Suppressor macrophage treated with lipopolysaccharide for 4 hours (primary cell): ENCODE measurements at regions not wholly inside any gene's neighbourhood (a gene's known extent, or its start where the extent isn't known, plus 50 kb on each side); places are given as distances from the start of the nearest gene placed in this dataset.
"Not testable (repeated sequence)": the region's sequence is repeated elsewhere in the genome, so short reads cannot be mapped to it uniquely, and the experiment has no call there.

Experiments
- DNase-seq: peaks from one replicate; pipeline ENCODE4 v3.0.0-alpha.2; 2020

DNA sequence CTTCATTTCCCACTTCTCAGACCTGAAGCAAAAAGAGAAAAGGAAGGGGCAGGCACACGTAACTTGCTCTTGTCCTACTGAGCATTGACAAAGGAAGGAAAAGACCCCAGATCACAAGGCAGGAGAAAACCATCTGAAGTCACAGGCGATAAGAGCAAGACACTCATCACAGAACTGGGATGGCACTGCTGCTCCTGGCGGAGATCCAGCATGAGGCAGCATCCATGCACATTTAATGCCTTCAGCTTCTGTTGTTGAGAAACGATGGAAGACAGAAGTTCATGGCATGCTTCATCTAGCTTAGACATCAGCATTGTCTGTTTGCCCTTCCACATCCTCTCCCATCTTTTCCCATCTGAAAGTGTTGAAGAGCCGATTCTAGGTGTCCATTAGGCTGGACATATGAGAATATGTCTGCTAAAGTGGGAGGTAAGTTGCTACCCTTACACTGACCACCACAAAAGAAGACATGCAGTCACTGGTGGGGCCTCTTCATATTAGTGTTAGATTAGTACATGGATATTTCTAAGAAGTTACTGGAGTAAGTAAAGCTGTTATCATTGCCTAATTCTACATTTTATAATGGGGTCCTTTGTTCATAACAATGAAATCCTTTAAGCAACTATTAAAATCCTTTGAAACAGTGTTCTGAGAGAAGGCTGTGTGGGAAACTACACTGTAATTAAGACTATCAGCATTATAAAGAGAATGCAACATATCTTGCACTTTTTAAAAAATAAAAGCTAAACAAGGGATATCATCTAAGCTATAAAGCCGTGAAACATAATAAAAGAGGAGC lies 618.5 kb downstream of the C6orf118 start:
- DNase-seq: no peak

DNA sequence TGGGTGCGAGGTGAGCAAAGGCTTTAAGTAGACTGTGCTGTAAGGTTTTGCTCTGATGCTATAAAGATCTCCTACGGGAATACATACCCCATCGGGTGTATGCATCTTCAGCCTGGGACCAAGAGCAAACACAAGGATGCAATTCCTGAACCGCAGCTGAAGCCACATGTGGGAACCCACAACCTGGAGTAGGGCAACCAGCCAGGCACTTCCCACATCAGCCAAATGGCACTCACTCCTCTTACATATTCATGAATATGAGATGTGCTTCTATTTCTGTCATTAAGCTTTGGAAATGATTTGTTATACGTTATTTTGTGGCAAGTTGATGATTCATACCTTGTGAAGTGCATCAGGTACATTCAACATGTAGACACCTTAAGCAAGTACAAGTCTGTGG lies 619.2 kb downstream of the C6orf118 start:
- DNase-seq: no peak

DNA sequence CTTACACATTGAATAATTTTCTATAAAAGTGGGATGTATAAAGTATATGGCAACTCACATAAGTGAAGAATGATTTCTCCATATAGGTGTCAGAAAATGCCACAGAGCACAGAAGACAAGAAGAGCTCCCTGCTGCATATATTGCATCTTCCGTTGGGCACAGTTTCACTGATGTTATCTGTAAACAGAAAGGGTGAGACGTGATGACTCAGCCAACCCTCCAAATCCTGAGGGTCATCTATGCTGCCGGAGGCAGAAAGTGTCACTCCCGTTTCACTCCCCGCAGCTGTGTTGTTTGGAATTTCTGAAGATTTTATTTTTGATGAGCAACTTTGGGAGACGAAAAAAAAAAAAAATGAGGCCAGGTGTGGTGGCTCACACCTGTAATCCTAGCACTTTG lies 644.1 kb downstream of the C6orf118 start:
- DNase-seq: no peak

DNA sequence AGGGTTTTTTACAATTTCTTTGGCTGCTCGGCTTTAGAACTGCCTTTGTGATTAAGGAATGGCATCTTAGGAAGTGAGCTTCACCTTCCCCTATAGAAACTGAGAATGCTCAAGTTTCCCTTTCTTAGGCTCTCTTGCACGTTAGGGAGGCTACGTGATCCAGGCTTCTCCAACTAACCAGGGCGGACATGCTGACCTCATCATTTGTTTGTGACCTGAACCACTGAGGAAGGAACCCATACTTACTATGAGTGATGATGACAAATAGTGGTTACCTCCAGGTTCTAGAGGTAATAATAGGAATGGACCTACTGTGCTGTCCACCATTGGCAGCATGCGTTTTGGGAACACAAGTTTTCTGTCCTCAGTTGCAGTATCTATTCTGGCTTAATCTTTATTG lies 645.8 kb downstream of the C6orf118 start:
- DNase-seq: no peak

DNA sequence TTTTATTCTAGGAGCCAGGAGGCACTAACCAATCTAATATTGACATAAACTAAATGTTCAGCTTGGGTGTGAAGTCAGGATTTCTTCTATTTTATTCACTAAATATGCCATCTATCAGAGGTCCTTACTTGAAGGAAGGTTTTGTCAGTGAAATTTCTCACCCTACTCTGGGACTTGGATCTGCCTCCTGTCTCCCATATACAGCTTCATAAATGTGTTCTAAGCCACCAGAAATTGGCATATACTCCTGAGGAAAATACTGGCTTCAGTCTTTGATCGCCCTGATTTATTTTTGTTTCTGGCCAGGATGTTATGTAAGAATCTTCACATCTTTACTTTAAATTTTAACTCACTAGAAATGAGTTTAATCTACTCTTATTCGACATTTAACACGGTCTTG lies 647.7 kb downstream of the C6orf118 start:
- DNase-seq: no peak

DNA sequence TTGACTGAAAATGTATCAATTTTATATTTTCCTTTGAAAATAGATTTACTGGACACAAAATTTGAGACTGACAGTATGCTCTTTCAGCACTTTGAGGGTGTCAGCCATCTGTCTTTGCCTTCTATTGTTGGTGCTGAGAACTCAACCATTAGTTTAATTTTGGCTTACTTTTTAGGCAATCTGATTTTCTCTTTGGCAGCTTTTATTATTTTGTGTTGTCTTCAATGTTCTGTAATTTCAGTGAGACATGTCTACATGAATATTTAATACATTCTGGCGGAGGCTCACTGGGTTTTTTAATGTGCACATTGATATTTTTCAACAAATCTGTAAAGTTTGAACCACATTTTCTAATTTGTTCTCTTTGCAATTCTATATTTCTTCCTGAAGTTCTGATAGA lies 648.6 kb downstream of the C6orf118 start:
- DNase-seq: no peak

DNA sequence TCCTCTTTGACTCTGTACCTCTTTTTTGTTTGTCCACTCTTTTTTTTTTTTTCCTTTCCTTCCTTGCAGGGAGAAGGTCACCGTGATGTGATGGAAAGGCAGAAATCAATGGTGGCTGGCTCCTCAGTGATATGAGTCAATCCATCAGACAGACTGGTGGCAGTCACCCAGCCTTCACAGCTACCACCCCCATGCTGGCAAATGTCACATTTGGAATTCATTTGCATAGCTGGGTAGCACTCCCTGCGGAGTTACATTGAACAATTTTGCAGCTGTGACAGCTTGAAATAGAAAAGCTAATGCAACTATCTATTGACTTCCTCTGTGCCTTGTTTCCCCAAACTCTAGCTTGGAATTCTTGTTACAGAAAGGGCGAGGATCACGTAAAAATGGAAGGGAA lies 668.4 kb downstream of the C6orf118 start:
- no peak for DNase-seq

DNA sequence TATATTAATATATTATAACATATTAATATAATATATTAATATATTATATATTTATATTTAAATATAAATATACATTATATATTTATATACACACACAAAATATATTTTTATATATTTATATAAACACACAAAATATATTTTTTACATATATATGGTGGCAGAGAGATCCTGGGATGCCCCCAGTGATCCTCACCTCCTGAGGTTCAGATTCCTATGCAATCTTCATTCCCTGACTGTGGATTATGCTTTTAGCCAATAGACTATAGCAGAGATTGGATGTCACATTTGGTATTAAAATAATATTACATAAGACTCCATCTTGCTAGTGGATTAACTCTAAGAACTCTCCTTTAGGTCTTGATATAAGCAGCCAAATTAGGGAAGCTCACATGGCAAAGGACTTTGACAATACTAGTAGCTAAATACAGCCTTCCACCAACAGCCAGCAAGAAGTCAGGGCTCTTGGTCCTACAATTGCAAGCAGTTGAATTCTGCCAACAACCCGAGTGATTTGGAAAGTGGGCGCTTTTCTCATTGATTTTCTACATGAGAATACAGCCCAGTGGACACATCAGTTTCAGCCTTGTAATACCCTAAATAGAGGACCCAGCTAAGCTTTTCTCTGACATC lies 681.0 kb downstream of the C6orf118 start:
- DNase-seq: no peak

DNA sequence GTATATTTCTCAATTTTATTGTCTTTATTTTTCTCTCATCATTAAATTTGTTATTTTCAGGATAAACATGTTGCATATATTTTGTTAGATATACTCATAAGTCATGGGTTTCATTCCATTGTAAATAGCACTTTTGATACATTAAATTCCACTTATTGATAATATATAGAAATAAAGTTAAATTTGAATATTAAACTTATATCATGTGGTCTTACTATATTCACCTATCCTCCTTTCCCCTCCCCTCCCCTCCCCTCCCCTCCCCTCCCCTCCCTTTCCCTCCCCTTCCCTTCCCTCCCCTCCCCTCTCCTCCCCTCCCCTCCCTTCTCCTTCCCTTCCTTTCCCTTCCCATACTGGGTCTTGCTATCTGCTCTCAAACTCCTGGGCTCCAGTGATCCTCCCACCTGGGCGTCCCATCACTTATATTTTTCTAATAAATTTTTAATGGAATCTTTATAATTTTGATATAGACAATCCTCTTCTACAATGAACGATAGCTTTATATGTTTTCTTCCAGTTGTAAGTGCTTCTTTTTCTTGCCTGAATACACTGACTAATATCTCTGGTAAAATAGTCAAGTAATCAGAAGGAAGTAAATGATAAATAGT lies 692.4 kb downstream of the C6orf118 start:
- no peak for DNase-seq

DNA sequence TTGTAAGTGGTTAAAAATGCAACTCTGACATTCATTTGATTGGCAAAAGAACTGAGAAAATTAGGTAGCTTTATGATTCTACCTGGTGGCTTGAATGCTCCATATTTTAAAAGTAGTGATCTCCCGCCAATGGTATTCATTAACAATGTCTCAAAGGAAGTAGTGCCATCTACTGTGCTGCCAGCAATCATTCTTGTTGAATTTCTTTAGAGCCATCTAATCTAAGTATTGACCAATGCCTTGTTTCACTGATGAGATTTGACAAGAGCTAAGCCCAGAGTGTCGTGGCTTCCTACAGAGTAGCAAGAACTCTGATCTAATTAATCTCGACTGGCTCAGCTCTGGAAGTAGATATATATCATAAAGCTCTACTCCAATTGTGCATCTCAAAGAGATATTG lies 696.7 kb downstream of the C6orf118 start:
- DNase-seq: no peak

DNA sequence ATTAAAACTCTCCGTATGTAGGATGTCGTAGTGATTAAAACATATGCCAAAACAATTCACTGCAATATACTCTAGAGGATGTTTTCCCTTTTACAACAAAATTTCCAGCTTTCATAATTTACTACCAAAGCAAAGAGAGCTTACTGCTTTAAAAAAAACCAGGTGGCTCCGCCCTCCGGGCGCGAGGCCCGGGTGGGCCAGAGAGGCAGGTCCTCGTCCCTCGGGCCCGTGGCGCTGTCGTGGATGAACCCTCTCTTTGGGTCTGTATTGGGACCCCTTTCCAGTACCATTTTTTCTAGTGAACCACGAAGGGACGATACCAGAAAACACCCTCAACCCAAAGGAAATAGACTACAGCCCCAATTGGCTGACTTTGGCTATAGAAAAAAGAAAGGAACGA lies 698.5 kb downstream of the C6orf118 start:
- DNase-seq: not testable (repeated sequence)

DNA sequence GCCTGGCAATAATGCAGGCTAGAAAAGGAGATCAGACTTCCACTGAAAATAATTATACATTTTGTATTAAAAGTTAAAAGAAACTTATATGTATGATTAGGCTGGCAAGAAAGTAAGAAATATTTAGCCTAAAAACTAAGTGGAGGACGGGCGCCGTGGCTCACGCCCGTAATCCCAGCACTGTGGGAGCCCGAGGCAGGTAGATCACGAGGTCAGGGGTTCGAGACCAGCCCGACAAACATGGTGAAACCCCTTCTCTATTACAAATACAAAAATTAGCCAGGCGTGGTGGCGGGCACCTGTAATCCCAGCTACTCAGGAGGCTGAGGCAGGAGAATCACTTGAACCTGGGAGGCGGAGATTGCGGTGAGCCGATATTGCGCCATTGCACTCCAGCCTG lies 707.0 kb downstream of the C6orf118 start:
- DNase-seq: not testable (repeated sequence)

DNA sequence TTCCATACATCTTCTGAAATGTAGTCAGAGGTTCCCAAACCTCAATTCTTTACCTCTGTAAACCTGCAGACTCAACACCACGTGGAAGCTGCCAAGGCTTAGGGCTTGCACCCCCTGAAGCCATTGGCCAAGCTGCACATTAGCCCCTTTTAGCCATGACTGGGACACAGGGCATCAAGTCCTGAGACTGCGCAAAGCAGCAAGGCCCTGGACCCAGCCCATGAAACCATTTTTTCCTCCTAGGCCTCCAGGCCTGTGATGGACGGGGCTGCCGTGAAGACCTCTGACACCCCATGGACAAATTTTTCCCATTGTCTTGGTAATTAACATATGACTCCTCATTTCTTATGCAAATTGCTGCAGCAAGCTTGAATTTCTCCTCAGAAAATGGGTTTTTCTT lies 727.8 kb downstream of the C6orf118 start:
- no peak for DNase-seq

DNA sequence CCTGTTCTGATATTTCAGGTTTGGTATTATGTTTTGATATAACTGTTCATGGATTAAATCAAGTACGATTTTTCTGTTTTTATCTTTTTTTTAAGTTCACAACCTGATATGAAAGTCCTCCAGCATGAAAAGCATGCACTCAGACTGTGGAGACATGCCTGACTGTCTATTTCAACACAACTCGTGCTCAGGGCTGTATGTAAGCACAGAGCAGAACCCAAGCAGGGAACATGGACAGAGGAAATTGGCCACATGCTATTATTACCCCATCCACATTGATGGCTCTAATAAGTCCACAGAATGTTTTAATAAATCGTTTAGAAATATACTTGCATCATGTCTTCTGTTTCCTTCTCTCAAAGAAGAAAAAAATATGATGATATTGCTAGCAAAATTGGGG lies 730.4 kb downstream of the C6orf118 start:
- DNase-seq: no peak

DNA sequence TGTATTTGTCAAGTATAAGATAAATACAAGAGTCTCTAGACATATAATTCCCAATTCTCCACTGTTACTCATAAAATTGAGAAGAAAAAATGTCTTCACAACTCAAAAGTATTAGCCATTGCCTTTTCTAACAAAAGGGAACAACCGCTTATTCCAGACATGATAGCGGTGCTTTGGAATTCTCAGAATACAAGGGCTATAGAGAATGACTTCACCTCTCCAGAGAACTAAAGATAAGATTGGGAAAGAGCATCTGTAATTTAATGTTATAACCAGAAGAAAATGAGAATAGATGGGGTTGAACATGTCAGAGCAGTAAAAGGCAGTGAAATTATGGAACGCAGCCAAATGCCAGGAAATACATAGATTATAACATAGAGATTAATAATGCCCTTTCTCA lies 730.8 kb downstream of the C6orf118 start:
- no peak for DNase-seq

DNA sequence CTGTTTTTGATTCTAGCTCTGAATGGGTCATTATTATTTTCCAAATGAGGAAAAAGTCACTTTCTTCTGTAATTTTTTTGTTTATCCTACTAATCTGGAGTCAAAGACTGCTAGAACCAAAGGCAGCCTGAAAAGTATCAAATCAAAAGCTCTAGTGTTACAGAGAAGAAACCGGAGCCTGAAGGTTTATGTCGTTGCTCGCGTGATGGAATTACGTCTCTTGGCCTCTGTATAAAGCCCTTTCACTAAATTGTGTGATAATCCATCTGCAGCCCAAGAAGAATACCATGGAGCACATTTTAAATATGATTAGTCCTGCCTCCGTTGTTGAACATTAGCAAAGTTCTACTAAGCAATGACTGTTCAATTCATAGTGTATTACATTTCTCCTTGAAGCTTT lies 738.6 kb downstream of the C6orf118 start:
- DNase-seq: no peak

DNA sequence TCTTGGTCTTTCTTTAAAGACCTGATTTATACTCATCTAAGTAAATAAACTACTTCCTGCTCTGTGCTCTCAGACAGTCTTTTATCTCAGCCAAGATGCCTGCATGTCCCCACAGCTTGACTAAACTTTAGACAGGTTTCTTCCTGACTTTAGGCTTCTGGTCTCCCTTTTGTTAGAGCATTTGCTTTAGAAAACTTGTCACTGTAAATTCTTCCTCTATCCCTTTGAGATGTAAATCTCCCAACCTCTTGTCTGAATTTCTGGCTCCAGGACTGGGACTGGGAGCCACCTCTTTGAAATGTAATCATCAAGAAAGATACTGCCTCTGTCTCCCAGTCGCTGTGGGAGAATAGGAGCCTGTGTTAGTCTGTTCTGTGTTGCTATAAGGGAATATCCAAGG lies 739.9 kb downstream of the C6orf118 start:
- no peak for DNase-seq

DNA sequence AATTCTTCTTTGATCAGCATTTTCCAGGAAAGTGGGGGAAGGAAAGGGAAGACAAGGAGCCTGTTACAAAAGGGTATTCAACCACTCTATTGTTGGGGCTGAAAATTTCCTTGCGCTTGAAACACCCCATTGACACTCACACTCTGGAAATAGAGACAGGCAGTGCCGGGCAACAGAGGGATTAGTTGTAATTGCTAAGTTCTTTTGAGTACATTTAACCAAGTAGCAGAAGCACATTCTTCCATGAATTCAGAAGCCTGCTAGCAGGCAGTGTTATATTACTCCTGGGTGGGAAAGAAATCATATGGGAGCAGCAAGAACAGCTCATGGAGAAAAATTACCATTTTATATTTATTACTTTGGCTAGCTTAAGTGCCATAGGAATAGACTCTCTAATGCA lies 745.5 kb downstream of the C6orf118 start:
- no peak for DNase-seq

DNA sequence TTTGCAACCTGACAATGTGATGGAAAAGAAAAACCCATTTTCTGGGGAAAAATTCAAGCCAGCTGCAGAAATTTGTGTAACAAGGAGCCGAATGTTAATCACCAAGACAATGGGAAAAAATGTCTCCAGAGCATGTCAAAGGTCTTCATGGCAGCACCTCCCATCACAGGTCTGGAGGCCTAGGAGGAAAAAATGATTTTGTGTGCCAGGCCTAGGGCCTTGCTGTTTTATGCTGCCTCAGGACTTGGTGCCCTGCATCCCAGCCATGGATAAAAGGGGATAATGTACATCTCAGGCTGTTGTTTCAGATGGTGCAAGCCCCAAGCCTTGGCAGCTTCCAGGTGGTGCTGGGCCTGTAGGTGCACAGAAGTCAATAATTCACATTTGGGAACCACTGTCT lies 747.7 kb downstream of the C6orf118 start:
- no peak for DNase-seq

DNA sequence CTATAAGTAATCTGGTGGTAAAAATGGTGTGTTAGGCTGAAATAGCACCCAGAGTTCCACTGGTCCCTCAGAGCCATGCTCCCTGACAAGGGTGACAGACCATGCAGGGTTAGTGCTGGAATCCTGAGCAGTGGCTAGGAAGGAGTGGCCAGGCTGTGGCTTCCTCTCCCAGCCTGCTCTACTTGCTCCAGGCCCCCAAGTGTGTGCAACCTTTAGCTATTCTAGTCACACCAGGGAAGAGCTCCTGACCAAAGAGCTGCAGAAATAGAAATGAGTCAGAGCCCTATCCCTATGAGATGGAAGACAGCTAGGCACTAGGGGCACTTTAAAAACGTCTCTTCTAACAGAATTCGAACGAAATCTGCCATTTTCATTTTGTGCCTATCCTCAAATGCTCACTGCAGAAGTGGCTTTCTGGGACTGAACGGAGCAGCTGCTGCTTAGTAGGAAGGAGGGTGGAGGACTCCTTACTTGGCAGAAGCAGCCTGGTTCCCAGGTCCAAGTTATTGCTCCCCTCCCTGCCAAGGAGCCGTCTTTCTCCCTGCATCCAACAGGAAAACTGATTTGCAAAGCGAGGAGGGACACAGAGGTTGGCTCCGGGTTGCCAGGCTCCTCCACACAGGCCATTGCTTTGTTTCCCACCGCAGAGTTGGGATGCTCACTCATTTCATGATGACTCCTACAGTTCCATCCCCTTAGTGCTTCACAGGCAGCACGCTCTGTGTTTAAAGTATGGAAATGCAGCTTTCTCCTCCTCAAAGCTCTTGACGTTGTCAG lies 754.5 kb downstream of the C6orf118 start:
- DNase-seq: no peak

DNA sequence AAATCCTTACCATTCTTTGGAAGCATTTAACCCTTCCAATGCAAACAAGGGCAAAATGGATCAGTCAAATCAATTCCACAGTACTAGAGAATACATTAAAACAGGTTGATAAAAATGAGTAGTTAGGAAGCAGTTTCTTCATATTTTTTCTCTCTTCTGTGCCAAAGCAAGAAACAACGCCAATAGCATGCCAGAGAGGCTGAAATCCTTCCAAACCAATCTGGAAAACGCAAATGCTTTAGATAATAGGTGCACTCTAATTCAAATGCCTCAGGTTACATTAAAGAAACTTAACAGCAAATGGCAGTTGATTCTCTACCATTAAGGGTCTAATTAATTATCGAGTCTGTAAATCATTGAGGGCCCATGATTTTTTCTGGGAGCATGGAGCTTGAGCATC lies 755.2 kb downstream of the C6orf118 start:
- no peak for DNase-seq

DNA sequence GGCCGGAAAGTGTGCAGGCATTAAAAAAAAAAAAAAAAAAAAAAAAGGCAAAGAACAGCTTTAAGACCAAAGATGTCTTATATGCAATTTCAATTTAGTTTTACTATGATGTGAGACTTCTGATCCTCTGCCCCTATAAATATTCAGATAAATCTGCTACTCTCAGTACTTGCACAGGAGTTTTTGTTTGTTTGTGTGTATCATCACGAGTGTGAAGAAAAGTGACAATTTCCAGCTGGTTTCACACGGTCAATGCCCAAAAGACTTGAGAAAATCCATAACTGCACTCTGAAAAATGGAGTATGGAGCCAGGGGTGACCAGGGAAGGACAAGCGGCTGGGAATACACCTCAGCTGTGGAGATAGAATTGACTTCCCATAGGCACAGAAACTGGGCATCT lies 757.7 kb downstream of the C6orf118 start:
- DNase-seq: no peak

DNA sequence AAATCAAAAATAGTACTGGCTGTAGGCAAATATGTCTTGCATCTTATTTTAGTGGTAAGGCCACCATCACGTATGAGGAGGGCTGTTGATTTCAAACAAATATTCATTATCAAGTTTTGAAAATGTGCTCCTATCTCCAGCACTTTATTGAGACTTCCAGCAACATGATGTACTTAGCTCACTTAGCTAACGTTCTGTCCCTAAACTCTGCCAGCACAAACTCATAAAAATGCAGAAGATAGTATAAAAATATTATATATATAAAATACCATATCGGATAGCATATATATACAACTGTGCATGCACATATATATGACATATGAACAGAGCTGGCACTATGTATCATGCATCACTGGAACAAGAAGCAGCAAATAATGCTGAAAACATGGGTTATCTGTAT lies 762.3 kb downstream of the C6orf118 start:
- DNase-seq: no peak

DNA sequence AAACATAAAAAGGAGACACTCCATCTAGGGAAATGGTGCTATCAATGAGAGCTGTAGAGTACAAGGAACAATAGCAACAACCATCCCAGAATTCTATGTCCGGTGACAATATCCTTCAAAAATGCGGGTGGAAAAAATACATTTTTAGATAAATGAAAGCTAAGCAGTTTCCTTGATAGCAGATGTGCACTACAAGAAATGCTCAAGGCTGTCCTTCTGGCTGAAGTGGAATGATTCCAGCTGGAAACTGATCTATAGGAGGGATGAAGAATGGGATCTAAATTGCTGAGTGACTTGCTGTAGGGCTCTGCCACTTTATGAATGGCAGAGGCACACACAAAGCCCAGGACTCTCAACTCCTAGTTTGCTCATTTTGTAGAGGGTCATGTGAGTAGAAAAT lies 763.1 kb downstream of the C6orf118 start:
- DNase-seq: no peak
